ENCODE measurements at regions not wholly inside any gene's neighbourhood (a gene's known extent, or its start where the extent isn't known, plus 50 kb on each side); places are given as distances from the start of the nearest gene placed in this dataset.
"Not testable (repeated sequence)": the region's sequence is repeated elsewhere in the genome, so short reads cannot be mapped to it uniquely, and the experiment has no call there.

DNA sequence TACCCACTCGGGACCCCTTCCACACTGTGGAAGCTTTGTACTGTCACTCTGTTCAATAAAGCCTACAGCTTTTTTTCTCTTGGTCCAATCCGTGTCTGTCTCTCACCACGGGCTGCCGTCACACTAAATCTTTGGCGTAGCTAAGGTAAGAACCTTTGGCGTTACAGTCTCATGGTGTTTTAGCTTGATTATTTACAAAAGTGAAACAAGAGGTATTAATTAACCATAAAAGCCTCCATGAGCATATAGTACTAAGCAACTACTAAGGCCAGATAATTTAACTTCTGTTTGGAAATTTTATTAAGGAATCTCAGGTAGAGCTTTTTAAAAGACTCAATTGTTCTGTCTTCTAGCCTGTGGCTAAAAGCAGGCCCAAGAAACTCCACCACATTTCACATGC is 370.7 kb upstream of the TRPC7 start:
- 52 to 72% methylated on average over 6 of the region's 6 CpGs for WGBS, 2 donors
- DNase-seq (ENCODE audit: low spot score in 2 of 2) = no peak
- TF ChIP-seq, protein P1, sequence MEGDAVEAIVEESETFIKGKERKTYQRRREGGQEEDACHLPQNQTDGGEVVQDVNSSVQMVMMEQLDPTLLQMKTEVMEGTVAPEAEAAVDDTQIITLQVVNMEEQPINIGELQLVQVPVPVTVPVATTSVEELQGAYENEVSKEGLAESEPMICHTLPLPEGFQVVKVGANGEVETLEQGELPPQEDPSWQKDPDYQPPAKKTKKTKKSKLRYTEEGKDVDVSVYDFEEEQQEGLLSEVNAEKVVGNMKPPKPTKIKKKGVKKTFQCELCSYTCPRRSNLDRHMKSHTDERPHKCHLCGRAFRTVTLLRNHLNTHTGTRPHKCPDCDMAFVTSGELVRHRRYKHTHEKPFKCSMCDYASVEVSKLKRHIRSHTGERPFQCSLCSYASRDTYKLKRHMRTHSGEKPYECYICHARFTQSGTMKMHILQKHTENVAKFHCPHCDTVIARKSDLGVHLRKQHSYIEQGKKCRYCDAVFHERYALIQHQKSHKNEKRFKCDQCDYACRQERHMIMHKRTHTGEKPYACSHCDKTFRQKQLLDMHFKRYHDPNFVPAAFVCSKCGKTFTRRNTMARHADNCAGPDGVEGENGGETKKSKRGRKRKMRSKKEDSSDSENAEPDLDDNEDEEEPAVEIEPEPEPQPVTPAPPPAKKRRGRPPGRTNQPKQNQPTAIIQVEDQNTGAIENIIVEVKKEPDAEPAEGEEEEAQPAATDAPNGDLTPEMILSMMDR (IDR thresholded peaks at IDR 0.05) = no peak
- no peak overlapping the region for H3K4me3 ChIP-seq (ENCODE audit: low read depth, poor library complexity, severe bottlenecking)
- intact Hi-C loops (cut with DNase I; ENCODE audit: low total_unique reads) = no loop called here

DNA sequence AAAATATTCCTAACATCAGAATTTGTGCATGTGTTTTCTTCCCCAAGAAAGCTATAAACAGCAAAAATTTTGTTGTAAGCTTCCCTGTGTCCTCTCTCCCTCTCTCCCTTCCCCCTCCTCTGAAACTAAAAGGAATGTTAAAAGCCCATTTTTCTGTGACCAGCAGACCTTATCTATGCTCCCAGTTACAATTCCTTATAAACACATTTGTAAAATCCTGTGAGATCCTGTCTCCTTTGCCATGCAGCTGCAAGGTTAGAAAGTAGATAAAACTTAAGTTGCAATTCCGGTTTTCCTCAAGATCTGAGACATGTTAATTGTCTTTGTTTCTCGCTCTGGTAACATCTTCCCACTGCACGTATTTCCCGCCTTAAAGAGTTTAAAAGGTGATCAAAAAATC is 370.3 kb upstream of the TRPC7 start:
- DNase-seq (ENCODE audit: low spot score in 2 of 2); H3K4me3 ChIP-seq (ENCODE audit: low read depth, poor library complexity, severe bottlenecking); intact Hi-C loops (cut with DNase I; ENCODE audit: low total_unique reads): not testable (repeated sequence)
- WGBS, 2 donors = 35 to 49% methylated on average over 4 of the region's 4 CpGs

DNA sequence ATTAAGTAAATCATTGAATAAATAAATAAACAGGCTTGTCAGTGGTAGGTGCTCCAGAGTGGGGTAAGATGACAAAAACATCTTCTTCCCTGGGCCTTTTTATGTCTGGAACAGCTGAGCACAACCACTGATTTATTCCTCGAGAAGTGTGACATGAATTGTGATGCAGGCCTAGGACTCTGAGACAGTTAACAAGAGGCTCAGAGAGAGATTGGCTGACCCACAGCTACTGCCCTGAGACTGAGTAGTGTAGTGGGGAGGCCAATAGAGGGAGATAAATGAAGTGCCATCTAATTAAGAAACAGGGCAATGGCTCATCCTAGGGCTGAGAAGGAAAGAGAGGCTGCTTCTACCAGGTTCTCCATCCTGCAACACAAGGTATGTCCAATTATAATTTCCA is 369.3 kb upstream of the TRPC7 start:
- TF ChIP-seq POLR2A (IDR thresholded peaks at IDR 0.05) = no peak
- TF ChIP-seq, protein P1 (IDR thresholded peaks at IDR 0.05) = no peak
- intact Hi-C loops (cut with DNase I; ENCODE audit: low total_unique reads) = no loop called here
- DNase-seq (ENCODE audit: low spot score in 2 of 2) = no peak
- H3K4me3 ChIP-seq (ENCODE audit: low read depth, poor library complexity, severe bottlenecking) = no peak overlapping the region
- WGBS, 2 donors = 84 to 94% methylated on average over 1 of the region's 1 CpG

DNA sequence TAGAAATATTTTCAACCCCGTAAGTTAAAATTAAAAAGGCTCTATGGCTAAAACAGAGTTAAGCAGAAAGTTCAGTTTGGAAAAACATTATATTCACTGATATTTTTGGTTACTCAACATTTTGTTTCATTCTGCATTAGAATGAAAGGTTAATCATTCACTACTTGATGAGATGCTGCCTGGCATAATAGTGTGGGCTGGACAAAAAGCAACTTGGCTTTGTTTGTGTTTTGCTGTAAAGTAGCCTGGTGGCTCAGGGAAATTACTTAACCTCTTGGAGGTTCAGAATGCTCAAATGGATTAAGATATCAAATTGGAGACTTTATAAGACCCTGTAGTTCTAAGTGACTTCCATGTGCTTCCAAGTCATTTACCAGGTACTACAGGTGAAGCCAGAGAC is 367.4 kb upstream of the TRPC7 start:
- TF ChIP-seq, protein P1 (IDR thresholded peaks at IDR 0.05) = no peak
- TF ChIP-seq POLR2A (IDR thresholded peaks at IDR 0.05) = no peak
- no peak for DNase-seq (ENCODE audit: low spot score in 2 of 2)
- H3K4me3 ChIP-seq (ENCODE audit: low read depth, poor library complexity, severe bottlenecking) = no peak overlapping the region
- WGBS, 2 donors = 86 to 94% methylated on average over 1 of the region's 1 CpG
- intact Hi-C loops (cut with DNase I; ENCODE audit: low total_unique reads) = no loop called here

DNA sequence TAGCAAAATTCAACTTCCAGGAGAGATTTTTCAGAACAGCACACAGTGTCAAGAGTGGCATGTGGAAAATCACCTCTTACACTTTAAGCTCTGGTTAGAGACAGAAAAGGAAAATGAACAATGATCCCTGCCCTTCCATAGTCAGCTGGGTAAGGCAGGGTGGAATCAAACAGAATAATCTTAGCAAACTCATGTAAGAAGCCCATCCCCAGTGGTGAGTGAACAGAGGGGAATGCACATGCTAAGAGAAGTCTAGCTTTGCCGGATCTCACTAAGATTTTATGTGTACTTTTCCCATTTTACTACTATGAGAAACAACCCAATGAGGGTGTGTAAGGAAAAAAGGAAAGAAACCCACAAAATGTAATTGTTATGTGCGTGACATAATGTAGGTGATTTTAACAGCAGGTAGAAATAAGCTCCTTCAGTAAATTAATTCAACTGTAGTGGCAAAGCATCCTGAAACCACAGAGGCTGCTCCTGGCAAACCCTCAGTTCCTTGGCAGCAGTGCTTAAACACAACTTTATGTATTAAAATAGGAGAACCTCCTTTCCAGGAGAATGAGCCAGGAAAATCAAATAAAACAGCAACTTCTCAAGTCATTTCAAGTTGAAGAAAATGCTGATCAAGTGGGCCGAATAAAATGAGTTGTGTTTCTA is 366.0 kb upstream of the TRPC7 start:
- intact Hi-C loops (cut with DNase I; ENCODE audit: low total_unique reads) = no loop called here
- no peak overlapping the region for H3K4me3 ChIP-seq (ENCODE audit: low read depth, poor library complexity, severe bottlenecking)
- 46 to 57% methylated on average over 3 of the region's 3 CpGs for WGBS, 2 donors
- TF ChIP-seq, protein P1 (IDR thresholded peaks at IDR 0.05) = no peak
- no peak for TF ChIP-seq POLR2A (IDR thresholded peaks at IDR 0.05)
- no peak for DNase-seq (ENCODE audit: low spot score in 2 of 2)

DNA sequence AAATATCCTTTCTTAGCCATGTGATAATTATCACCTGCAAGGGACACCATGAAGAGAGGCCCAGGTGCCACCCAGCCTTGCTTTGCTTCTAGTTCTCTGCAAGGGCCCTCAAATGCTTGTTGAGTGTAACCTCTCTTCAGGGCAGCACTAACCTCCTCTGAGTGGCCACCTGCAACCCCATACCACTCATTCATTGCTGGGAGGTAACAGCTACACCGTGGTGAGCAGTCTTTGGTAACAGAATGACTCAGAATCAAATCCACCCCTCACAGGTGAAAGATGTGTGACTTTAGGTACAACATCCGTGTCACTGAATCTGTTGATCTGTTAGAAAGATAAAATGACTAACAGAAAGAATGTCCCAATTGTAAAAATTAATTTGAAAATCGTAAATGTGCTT is 365.1 kb upstream of the TRPC7 start:
- no peak overlapping the region for H3K4me3 ChIP-seq (ENCODE audit: low read depth, poor library complexity, severe bottlenecking)
- TF ChIP-seq, protein P1 (IDR thresholded peaks at IDR 0.05) = no peak
- no peak for TF ChIP-seq POLR2A (IDR thresholded peaks at IDR 0.05)
- no peak for DNase-seq (ENCODE audit: low spot score in 2 of 2)
- 66 to 76% methylated on average over 3 of the region's 3 CpGs for WGBS, 2 donors
- intact Hi-C loops (cut with DNase I; ENCODE audit: low total_unique reads) = no loop called here

Data from lower leg skin (tissue), 4 donors.